C4-2B (cell line): ENCODE measurements at regions not wholly inside any gene's neighbourhood (a gene's known extent, or its start where the extent isn't known, plus 50 kb on each side); places are given as distances from the start of the nearest gene placed in this dataset.

Experiments
- ZFX ChIP-seq: fragments of 450-650 bp; IDR thresholded peaks from 2 replicates; pipeline ENCODE4 v1.6.1; 2017
- TF ChIP-seq, protein P1 (sequence below): fragments of 450-650 bp; conservative IDR thresholded peaks from 2 replicates; pipeline ENCODE4 v1.5.1; 2017; ENCODE audit warnings: mild to moderate bottlenecking

DNA sequence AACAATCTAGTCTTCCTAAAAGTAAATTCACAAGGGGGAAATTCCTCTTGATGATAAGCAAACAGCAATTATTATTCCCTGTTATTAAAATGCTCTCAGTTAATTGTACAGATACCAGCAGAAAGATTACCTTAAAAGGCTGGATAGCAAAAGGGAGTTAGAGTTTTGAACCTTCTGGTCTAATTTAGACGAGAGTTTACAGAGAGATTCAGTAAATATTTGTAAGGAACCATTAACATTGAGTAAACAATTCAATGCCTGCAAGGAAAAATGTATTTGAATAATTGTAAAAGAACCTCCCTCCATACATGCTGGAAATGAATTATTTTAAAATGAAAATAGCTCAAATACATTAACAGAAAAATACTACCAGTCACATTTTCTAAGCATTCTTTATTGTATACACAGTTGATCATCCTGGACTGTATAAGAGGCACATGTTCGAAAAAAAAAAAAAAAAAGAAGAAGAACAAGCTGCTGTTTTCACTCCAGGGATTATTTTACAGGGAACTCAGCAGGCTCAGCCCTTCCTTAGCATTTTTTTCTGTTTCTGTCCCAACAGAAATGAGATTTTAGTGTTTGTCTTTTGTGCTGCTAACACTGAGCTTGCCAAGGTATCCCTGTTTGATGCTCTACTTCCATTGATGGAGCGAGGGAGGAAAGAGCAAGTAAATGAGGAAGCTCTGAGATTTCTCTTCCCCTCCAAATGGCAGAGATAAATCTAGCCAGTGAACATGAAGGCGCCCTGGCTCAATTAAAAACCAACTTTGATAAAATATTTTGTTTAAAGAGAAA lies 141.1 kb downstream of the ENC1 start:
- TF ChIP-seq, protein P1, sequence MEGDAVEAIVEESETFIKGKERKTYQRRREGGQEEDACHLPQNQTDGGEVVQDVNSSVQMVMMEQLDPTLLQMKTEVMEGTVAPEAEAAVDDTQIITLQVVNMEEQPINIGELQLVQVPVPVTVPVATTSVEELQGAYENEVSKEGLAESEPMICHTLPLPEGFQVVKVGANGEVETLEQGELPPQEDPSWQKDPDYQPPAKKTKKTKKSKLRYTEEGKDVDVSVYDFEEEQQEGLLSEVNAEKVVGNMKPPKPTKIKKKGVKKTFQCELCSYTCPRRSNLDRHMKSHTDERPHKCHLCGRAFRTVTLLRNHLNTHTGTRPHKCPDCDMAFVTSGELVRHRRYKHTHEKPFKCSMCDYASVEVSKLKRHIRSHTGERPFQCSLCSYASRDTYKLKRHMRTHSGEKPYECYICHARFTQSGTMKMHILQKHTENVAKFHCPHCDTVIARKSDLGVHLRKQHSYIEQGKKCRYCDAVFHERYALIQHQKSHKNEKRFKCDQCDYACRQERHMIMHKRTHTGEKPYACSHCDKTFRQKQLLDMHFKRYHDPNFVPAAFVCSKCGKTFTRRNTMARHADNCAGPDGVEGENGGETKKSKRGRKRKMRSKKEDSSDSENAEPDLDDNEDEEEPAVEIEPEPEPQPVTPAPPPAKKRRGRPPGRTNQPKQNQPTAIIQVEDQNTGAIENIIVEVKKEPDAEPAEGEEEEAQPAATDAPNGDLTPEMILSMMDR: no peak
- no peak for TF ChIP-seq ZFX
